Tibial artery (tissue), 4 donors: ENCODE measurements at regions not wholly inside any gene's neighbourhood (a gene's known extent, or its start where the extent isn't known, plus 50 kb on each side); places are given as distances from the start of the nearest gene placed in this dataset.

Experiments used
- DNase-seq, 2 donors: peaks; one replicate each; pipeline ENCODE4 v3.0.0-alpha.2; 2019
- H3K27ac ChIP-seq, 2 donors: fragments of 200-600 bp; sonication (generic) in 1 of 2; 1 replicate in 1 of 2; 2 replicates in 1 of 2; pipeline ENCODE4 v1.5.1; 2018 to 2019; ENCODE audit warnings: mild to moderate bottlenecking in 1 of 2
- H3K27me3 ChIP-seq, 2 donors: fragments of 200-600 bp; sonication (generic) in 1 of 2; one replicate each; pipeline versions ENCODE4 v1.5.1 to v1.6.0; 2016 to 2019
- H3K36me3 ChIP-seq, 3 donors: fragments of 200-600 bp; sonication (generic) in 2 of 3; one replicate each; pipeline ENCODE4 v1.5.1; 2016 to 2019; ENCODE audit warnings: mild to moderate bottlenecking in 2 of 3
- H3K4me1 ChIP-seq, 4 donors: fragments of 200-600 bp; sonication (generic) in 2 of 4; 1 replicate in 3 of 4; 2 replicates in 1 of 4; pipeline ENCODE4 v1.5.1; 2016 to 2019
- H3K4me3 ChIP-seq, 2 donors: fragments of 200-600 bp; sonication (generic) in 1 of 2; 1 replicate in 1 of 2; 2 replicates in 1 of 2; pipeline ENCODE4 v1.5.1; 2018 to 2019; ENCODE audit warnings: mild to moderate bottlenecking in 2 of 2
- H3K9me3 ChIP-seq, 3 donors: fragments of 200-600 bp; sonication (generic) in 1 of 3; one replicate each; pipeline ENCODE4 v1.5.1; 2016 to 2019
- intact Hi-C: fragments of 100-400 bp; cut with DNase I; formaldehyde crosslinking; loops from one replicate; pipeline ENCODE4 v1.15.0; 2023; ENCODE audit warnings: low total_unique reads
- TF ChIP-seq, protein P1 (sequence below), 2 experiments: fragments of 200-600 bp in 1 of 2; fragments of 450-650 bp in 1 of 2; IDR thresholded peaks; one replicate each; pipeline ENCODE4 v1.5.1; 2017 to 2019; ENCODE audit warnings: antibody characterized with exemption in 2 of 2, mild to moderate bottlenecking in 1 of 2, moderate library complexity in 1 of 2

GRCh38 chr1:72341661-72342060, 59.3 kb upstream of the NEGR1 start:
- intact Hi-C loops = no loop called here
- H3K4me3 ChIP-seq = no peak overlapping the region
- no peaks in the 10 kb centered on the region for H3K4me1 ChIP-seq
- H3K27ac ChIP-seq = no peak overlapping the region
- DNase-seq = no peak
- H3K36me3 ChIP-seq = no peaks in the 10 kb centered on the region
- no peaks in the 10 kb centered on the region for H3K27me3 ChIP-seq
- no peaks in the 10 kb centered on the region for H3K9me3 ChIP-seq
- TF ChIP-seq, protein P1, sequence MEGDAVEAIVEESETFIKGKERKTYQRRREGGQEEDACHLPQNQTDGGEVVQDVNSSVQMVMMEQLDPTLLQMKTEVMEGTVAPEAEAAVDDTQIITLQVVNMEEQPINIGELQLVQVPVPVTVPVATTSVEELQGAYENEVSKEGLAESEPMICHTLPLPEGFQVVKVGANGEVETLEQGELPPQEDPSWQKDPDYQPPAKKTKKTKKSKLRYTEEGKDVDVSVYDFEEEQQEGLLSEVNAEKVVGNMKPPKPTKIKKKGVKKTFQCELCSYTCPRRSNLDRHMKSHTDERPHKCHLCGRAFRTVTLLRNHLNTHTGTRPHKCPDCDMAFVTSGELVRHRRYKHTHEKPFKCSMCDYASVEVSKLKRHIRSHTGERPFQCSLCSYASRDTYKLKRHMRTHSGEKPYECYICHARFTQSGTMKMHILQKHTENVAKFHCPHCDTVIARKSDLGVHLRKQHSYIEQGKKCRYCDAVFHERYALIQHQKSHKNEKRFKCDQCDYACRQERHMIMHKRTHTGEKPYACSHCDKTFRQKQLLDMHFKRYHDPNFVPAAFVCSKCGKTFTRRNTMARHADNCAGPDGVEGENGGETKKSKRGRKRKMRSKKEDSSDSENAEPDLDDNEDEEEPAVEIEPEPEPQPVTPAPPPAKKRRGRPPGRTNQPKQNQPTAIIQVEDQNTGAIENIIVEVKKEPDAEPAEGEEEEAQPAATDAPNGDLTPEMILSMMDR (IDR thresholded peaks at IDR 0.05) = no peak

DNA sequence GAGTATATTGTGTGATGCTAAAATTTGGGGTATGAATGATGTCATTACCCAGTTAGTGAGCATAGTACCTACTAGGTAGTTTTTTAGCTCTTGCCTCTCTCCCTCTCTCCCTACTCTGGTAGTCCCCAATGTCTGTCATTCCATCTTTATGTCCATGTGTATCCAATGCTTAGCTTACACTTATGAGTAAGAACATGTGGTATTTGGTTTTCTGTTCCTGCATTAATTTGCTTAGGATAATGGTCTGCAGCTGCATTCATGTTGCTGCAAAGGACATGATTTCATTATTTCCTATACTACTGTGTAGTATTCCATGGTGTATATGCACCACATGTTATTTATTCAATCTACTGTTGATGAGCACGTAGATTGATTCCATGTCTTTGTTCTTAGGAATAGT, 54.4 kb upstream of the NEGR1 start:
- no peaks in the 10 kb centered on the region for H3K27me3 ChIP-seq
- H3K36me3 ChIP-seq = no peaks in the 10 kb centered on the region
- no peak overlapping the region for H3K27ac ChIP-seq
- DNase-seq = no peak
- TF ChIP-seq, protein P1 (IDR thresholded peaks at IDR 0.05) = no peak
- H3K4me1 ChIP-seq = no peaks in the 10 kb centered on the region
- intact Hi-C loops = no loop called here
- H3K9me3 ChIP-seq = no peaks in the 10 kb centered on the region
- no peak overlapping the region for H3K4me3 ChIP-seq
